ENCODE measurements at regions not wholly inside any gene's neighbourhood (a gene's known extent, or its start where the extent isn't known, plus 50 kb on each side); places are given as distances from the start of the nearest gene placed in this dataset.

DNA sequence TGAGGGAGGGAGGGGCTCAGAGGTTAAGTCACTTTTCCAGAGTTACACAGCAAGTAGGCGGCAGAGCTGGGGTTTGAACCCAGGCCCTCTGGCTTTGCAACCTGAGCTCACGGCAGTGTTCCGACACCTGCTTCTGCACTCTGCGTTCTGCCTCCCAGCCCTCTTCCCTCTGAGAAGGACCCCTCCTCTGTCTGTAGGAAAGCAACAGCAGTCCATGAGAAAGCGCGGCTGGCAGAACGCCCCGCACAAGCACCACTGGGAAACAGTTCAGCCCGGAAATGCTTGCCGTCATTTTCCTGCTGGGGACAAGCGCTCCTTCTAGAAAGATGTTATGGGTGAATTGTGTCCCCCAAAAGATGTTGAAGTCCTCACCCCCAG, 241.1 kb downstream of the NPHP4 start:
- Histone ChIP-seq H3K79me2 (ENCODE audit: low read length) (no peaks in the 10 kb centered on the region), H3K4me1 (ENCODE audit: insufficient read depth, low read length) (no peaks in the 10 kb centered on the region), H3K27me3 (ENCODE audit: low read length) (peaks cover 96% of the 10 kb centered on the region), H3K27ac (ENCODE audit: low read length) (no peak overlapping the region), H3K4me2 (ENCODE audit: low read length) (no peak overlapping the region), H3K9me2 (replicated peaks; ENCODE audit: low read length) (no peaks in the 10 kb centered on the region), H3K4me3 (ENCODE audit: low read length) (no peak overlapping the region), H3K36me3 (ENCODE audit: low read depth, low read length) (no peaks in the 10 kb centered on the region), H4K20me1 (ENCODE audit: low read length) (no peaks in the 10 kb centered on the region), H2AFZ (ENCODE audit: low read length) (no peak overlapping the region), H3K9ac (ENCODE audit: low read length) (no peak overlapping the region), H3K9me3 (ENCODE audit: low read length) (no peaks in the 10 kb centered on the region), H3F3A (ENCODE audit: low read length, unreplicated experiment) (no peaks in the 10 kb centered on the region)
- POLR2A ChIA-PET (ENCODE audit: unreplicated experiment): no interaction called here
- ATAC-seq: no peak
- TF ChIP-seq, protein P1, sequence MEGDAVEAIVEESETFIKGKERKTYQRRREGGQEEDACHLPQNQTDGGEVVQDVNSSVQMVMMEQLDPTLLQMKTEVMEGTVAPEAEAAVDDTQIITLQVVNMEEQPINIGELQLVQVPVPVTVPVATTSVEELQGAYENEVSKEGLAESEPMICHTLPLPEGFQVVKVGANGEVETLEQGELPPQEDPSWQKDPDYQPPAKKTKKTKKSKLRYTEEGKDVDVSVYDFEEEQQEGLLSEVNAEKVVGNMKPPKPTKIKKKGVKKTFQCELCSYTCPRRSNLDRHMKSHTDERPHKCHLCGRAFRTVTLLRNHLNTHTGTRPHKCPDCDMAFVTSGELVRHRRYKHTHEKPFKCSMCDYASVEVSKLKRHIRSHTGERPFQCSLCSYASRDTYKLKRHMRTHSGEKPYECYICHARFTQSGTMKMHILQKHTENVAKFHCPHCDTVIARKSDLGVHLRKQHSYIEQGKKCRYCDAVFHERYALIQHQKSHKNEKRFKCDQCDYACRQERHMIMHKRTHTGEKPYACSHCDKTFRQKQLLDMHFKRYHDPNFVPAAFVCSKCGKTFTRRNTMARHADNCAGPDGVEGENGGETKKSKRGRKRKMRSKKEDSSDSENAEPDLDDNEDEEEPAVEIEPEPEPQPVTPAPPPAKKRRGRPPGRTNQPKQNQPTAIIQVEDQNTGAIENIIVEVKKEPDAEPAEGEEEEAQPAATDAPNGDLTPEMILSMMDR (conservative IDR thresholded peaks at IDR 0.05; ENCODE audit: low read depth, low read length): no peak
- TF ChIP-seq EZH2 (IDR thresholded peaks at IDR 0.05; ENCODE audit: low read length, unreplicated experiment): no peak
- TF ChIP-seq EZH2phosphoT487 (IDR thresholded peaks at IDR 0.05; ENCODE audit: borderline replicate concordance, low read length): no peak
- no peak for DNase-seq
- no TSS peak for BruUV-seq (replicated peaks)
- intact Hi-C loops (cut with micrococcal nuclease): no loop called here
- CTCF ChIA-PET: no interaction called here

DNA sequence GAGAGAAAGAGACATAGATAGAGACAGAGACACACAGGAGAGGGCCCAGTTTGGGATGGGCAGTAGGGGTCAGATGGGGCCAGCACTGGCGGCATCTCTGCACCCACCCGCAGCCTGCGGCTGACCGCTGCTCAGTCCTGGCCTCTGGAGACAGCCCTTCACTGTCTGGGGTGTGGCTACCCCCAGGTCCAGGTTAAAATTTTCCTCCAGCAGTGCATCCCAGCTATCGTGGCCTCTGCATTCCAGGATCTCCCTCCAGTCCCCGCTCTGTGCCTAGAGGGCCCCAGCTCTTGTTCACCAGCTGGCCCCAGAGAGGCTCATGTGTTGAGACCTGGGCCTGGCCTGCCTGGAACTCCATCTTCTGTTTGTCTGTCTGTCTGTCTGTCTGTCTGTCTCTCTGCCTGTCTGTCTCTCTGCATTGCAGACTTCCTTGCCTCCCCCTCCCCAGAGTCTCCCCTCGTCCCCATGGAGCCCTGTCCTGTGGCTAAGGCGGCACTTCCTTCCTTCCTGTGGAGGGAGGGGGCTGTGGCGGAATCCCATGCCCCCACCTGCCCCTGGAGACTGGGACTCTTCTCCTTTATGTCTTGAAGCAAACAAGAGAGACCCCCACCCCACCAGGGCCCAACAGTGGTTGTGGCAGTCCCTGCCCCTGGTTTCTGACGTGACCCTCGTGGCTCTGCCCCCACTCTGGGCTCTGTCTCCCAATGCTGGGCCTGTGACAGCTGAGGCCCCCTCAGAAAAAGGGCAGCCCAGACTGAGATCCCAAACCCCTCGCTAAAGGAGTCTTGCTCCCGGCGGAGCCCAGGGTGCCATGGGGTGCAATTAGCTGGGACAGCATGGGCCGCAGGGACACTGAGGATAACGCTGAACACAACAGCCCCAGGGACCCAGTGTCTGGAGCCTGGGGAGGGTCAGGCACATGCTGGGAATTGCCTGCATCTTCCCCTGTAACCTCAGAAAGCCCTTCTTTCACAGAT, 241.8 kb downstream of the NPHP4 start:
- Histone ChIP-seq H4K20me1 (ENCODE audit: low read length) (no peaks in the 10 kb centered on the region), H3K36me3 (ENCODE audit: low read depth, low read length) (no peaks in the 10 kb centered on the region), H3F3A (ENCODE audit: low read length, unreplicated experiment) (no peaks in the 10 kb centered on the region), H3K9me3 (ENCODE audit: low read length) (no peaks in the 10 kb centered on the region), H2AFZ (ENCODE audit: low read length) (no peak overlapping the region), H3K27ac (ENCODE audit: low read length) (no peak overlapping the region), H3K4me1 (ENCODE audit: insufficient read depth, low read length) (no peaks in the 10 kb centered on the region), H3K9me2 (replicated peaks; ENCODE audit: low read length) (no peaks in the 10 kb centered on the region), H3K4me3 (ENCODE audit: low read length) (no peak overlapping the region), H3K4me2 (ENCODE audit: low read length) (no peak overlapping the region), H3K9ac (ENCODE audit: low read length) (no peak overlapping the region), H3K79me2 (ENCODE audit: low read length) (no peaks in the 10 kb centered on the region), H3K27me3 (ENCODE audit: low read length) (peaks cover 95% of the 10 kb centered on the region)
- BruUV-seq (replicated peaks): no TSS peak
- no peak for DNase-seq
- ChIA-PET POLR2A (ENCODE audit: unreplicated experiment) (no interaction called here), CTCF (no interaction called here)
- intact Hi-C loops (cut with micrococcal nuclease): no loop called here
- no peak for ATAC-seq
- TF ChIP-seq EZH2phosphoT487 (IDR thresholded peaks at IDR 0.05; ENCODE audit: borderline replicate concordance, low read length) (no peak), EZH2 (IDR thresholded peaks at IDR 0.05; ENCODE audit: low read length, unreplicated experiment) (no peak)
- TF ChIP-seq, protein P1 (conservative IDR thresholded peaks at IDR 0.05; ENCODE audit: low read depth, low read length): no peak
